ENCODE measurements at regions not wholly inside any gene's neighbourhood (a gene's known extent, or its start where the extent isn't known, plus 50 kb on each side); places are given as distances from the start of the nearest gene placed in this dataset.

- no peaks in the 10 kb centered on the region for H3K9me3 ChIP-seq (ENCODE audit: control insufficient read depth in 1 of 2, low read length in 2 of 2)
- no peak overlapping the region for H3K4me3 ChIP-seq (ENCODE audit: low read depth in 1 of 2, low read length in 2 of 2)
- no peaks in the 10 kb centered on the region for H3K36me3 ChIP-seq (ENCODE audit: control insufficient read depth in 1 of 2, insufficient read depth in 2 of 2, low read length in 2 of 2)
- H3K27ac ChIP-seq (ENCODE audit: low read depth, low read length): no peak overlapping the region
- no peak overlapping the region for H3K9ac ChIP-seq (ENCODE audit: low read depth in 1 of 2, low read length in 2 of 2)
- H3K27me3 ChIP-seq (ENCODE audit: control insufficient read depth in 1 of 2, insufficient read depth in 2 of 2, low read length in 2 of 2): peaks cover 0 to 5% of the 10 kb centered on the region in 2 donors
- H3K4me1 ChIP-seq (ENCODE audit: control insufficient read depth in 1 of 2, insufficient read depth in 2 of 2, low read length in 2 of 2): no peaks in the 10 kb centered on the region
Observed at GRCh38 chr22:48248901-48249455, 1486.5 kb downstream of the TBC1D22A start.

GRCh38 chr22:48247829-48248228 is 1485.4 kb downstream of the TBC1D22A start:
- Histone ChIP-seq H3K27me3 (ENCODE audit: control insufficient read depth in 1 of 2, insufficient read depth in 2 of 2, low read length in 2 of 2) (peaks cover 2 to 5% of the 10 kb centered on the region in 2 donors), H3K9me3 (ENCODE audit: control insufficient read depth in 1 of 2, low read length in 2 of 2) (no peaks in the 10 kb centered on the region), H3K4me1 (ENCODE audit: control insufficient read depth in 1 of 2, insufficient read depth in 2 of 2, low read length in 2 of 2) (no peaks in the 10 kb centered on the region), H3K4me3 (ENCODE audit: low read depth in 1 of 2, low read length in 2 of 2) (no peak overlapping the region), H3K36me3 (ENCODE audit: control insufficient read depth in 1 of 2, insufficient read depth in 2 of 2, low read length in 2 of 2) (no peaks in the 10 kb centered on the region), H3K9ac (ENCODE audit: low read depth in 1 of 2, low read length in 2 of 2) (no peak overlapping the region), H3K27ac (ENCODE audit: low read depth, low read length) (no peak overlapping the region)

- no peaks in the 10 kb centered on the region for H3K36me3 ChIP-seq (ENCODE audit: control insufficient read depth in 1 of 2, insufficient read depth in 2 of 2, low read length in 2 of 2)
- H3K27me3 ChIP-seq (ENCODE audit: control insufficient read depth in 1 of 2, insufficient read depth in 2 of 2, low read length in 2 of 2): peaks cover 0 to 2% of the 10 kb centered on the region in 2 donors
- no peak overlapping the region for H3K27ac ChIP-seq (ENCODE audit: low read depth, low read length)
- H3K9ac ChIP-seq (ENCODE audit: low read depth in 1 of 2, low read length in 2 of 2): no peak overlapping the region
- no peaks in the 10 kb centered on the region for H3K4me1 ChIP-seq (ENCODE audit: control insufficient read depth in 1 of 2, insufficient read depth in 2 of 2, low read length in 2 of 2)
- H3K4me3 ChIP-seq (ENCODE audit: low read depth in 1 of 2, low read length in 2 of 2): no peak overlapping the region
- H3K9me3 ChIP-seq (ENCODE audit: control insufficient read depth in 1 of 2, low read length in 2 of 2): no peaks in the 10 kb centered on the region
Observed at GRCh38 chr22:48245196-48245485, 1482.7 kb downstream of the TBC1D22A start.

GRCh38 chr22:48244388-48245195 is 1482.1 kb downstream of the TBC1D22A start:
- Histone ChIP-seq H3K27me3 (ENCODE audit: control insufficient read depth in 1 of 2, insufficient read depth in 2 of 2, low read length in 2 of 2) (peaks cover 0 to 2% of the 10 kb centered on the region in 2 donors), H3K4me3 (ENCODE audit: low read depth in 1 of 2, low read length in 2 of 2) (no peak overlapping the region)

DNA sequence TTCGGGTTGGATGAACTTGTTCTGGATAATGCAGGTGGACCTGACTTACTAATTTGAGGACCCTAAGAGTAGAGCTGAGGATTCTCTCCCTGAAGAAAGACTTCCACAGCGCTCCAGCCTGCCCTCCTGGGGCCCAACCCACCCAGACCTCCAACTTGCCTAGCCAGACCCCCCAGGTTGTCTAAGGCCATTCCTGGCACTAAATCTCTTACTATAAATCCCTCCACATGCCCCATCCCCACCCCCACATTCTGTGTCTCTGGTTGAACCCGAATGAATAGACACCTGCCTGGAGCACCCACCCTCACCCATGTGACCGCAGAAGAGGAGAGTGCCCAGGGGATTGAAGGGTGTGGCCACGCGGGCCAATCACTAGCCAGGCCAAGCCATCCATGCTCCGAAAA is 1480.0 kb downstream of the TBC1D22A start:
- H3K9me3 ChIP-seq (ENCODE audit: control insufficient read depth in 1 of 2, low read length in 2 of 2): no peaks in the 10 kb centered on the region
- peaks cover 0 to 2% of the 10 kb centered on the region in 2 donors for H3K27me3 ChIP-seq (ENCODE audit: control insufficient read depth in 1 of 2, insufficient read depth in 2 of 2, low read length in 2 of 2)
- no peak overlapping the region for H3K27ac ChIP-seq (ENCODE audit: low read depth, low read length)
- H3K9ac ChIP-seq (ENCODE audit: low read depth in 1 of 2, low read length in 2 of 2): no peak overlapping the region
- H3K4me3 ChIP-seq (ENCODE audit: low read depth in 1 of 2, low read length in 2 of 2): no peak overlapping the region
- no peaks in the 10 kb centered on the region for H3K36me3 ChIP-seq (ENCODE audit: control insufficient read depth in 1 of 2, insufficient read depth in 2 of 2, low read length in 2 of 2)
- H3K4me1 ChIP-seq (ENCODE audit: control insufficient read depth in 1 of 2, insufficient read depth in 2 of 2, low read length in 2 of 2): no peaks in the 10 kb centered on the region

More at GRCh38 chr22:48244388-48245195, 1482.1 kb downstream of the TBC1D22A start:
- no peak overlapping the region for H3K27ac ChIP-seq (ENCODE audit: low read depth, low read length)
- H3K4me1 ChIP-seq (ENCODE audit: control insufficient read depth in 1 of 2, insufficient read depth in 2 of 2, low read length in 2 of 2): no peaks in the 10 kb centered on the region
- H3K9ac ChIP-seq (ENCODE audit: low read depth in 1 of 2, low read length in 2 of 2): no peak overlapping the region
- H3K36me3 ChIP-seq (ENCODE audit: control insufficient read depth in 1 of 2, insufficient read depth in 2 of 2, low read length in 2 of 2): no peaks in the 10 kb centered on the region
- H3K9me3 ChIP-seq (ENCODE audit: control insufficient read depth in 1 of 2, low read length in 2 of 2): no peaks in the 10 kb centered on the region

DNA sequence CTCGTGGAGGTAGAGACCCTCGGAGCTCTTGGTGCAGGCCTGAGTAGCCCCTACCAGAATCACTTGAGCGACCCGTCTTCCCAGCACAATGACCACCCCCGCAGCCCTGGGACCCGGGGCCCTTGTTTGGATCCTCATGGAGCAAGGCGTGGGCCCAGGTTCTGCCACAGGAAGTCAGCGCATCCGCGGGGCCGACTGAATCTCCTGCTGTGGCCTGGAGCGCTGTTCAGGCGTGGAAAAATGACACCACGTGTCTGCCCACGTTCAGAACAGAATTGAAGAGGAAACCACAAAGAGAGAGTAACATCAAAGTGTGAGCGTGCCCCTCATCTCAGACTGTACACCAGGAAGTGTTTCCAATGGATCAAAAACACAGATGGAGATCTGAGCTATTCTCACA is 1479.2 kb downstream of the TBC1D22A start:
- H3K27me3 ChIP-seq (ENCODE audit: control insufficient read depth in 1 of 2, insufficient read depth in 2 of 2, low read length in 2 of 2): peaks cover 0 to 2% of the 10 kb centered on the region in 2 donors
- H3K36me3 ChIP-seq (ENCODE audit: control insufficient read depth in 1 of 2, insufficient read depth in 2 of 2, low read length in 2 of 2): no peaks in the 10 kb centered on the region
- H3K9ac ChIP-seq (ENCODE audit: low read depth in 1 of 2, low read length in 2 of 2): no peak overlapping the region
- H3K27ac ChIP-seq (ENCODE audit: low read depth, low read length): no peak overlapping the region
- H3K4me1 ChIP-seq (ENCODE audit: control insufficient read depth in 1 of 2, insufficient read depth in 2 of 2, low read length in 2 of 2): no peaks in the 10 kb centered on the region
- H3K4me3 ChIP-seq (ENCODE audit: low read depth in 1 of 2, low read length in 2 of 2): no peak overlapping the region
- H3K9me3 ChIP-seq (ENCODE audit: control insufficient read depth in 1 of 2, low read length in 2 of 2): no peaks in the 10 kb centered on the region

DNA sequence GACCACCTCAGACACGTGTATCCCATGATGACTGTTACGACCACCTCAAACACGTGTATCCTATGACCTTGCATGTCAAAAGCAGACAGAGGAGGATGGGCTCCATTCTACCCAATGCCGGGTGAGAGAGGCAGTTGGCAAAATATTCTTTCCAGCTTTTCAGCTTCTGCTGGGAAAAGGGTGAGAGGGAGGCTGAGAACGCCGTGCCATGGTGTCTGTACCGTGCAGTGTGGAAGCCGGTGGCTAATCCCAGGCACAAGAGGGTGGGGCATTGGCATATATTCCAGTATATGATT is 1478.4 kb downstream of the TBC1D22A start:
- Histone ChIP-seq H3K27ac (ENCODE audit: low read depth, low read length) (no peak overlapping the region), H3K4me1 (ENCODE audit: control insufficient read depth in 1 of 2, insufficient read depth in 2 of 2, low read length in 2 of 2) (no peaks in the 10 kb centered on the region), H3K9me3 (ENCODE audit: control insufficient read depth in 1 of 2, low read length in 2 of 2) (no peaks in the 10 kb centered on the region), H3K27me3 (ENCODE audit: control insufficient read depth in 1 of 2, insufficient read depth in 2 of 2, low read length in 2 of 2) (peaks cover 0 to 2% of the 10 kb centered on the region in 2 donors), H3K4me3 (ENCODE audit: low read depth in 1 of 2, low read length in 2 of 2) (no peak overlapping the region), H3K9ac (ENCODE audit: low read depth in 1 of 2, low read length in 2 of 2) (no peak overlapping the region), H3K36me3 (ENCODE audit: control insufficient read depth in 1 of 2, insufficient read depth in 2 of 2, low read length in 2 of 2) (no peaks in the 10 kb centered on the region)

DNA sequence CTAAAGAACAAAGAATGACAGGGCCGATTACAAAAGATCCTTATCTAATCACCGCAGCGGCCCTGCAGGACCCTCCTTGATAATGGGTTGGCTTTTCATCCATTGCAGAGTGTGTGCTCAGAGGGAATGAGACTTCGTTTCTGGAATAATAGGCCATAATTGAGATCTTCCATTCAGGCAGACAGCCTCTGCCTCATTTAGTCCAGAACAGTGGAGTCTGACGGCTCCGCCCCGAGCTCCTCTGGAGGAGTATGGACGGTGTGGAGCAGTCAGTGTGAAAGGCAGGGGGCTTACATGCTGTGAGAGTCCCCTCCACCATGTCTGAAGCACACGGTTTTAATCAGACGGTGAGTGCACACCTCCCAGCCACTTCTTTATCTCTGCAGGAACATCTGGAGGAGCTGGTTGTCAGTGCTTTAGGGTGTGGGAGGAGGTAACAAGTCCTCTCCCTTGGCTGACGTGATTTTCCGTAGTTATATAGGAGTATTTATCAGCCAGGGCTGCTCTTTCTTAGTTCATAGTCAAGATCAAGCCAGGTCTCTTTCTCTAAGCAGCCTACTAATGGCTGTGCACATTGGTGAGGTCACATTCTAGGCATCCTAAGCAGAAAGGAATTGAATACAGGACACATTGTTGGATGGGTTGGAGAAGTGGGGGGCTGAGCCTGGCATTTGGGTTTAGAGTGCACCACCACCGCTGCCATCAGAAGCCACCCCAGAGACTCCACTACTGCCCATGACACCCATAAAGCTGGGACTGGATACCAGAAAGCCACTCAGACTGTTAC is 1477.9 kb downstream of the TBC1D22A start:
- no peaks in the 10 kb centered on the region for H3K9me3 ChIP-seq (ENCODE audit: control insufficient read depth in 1 of 2, low read length in 2 of 2)
- H3K36me3 ChIP-seq (ENCODE audit: control insufficient read depth in 1 of 2, insufficient read depth in 2 of 2, low read length in 2 of 2): no peaks in the 10 kb centered on the region
- H3K9ac ChIP-seq (ENCODE audit: low read depth in 1 of 2, low read length in 2 of 2): no peak overlapping the region
- peaks cover 0 to 2% of the 10 kb centered on the region in 2 donors for H3K27me3 ChIP-seq (ENCODE audit: control insufficient read depth in 1 of 2, insufficient read depth in 2 of 2, low read length in 2 of 2)
- H3K4me3 ChIP-seq (ENCODE audit: low read depth in 1 of 2, low read length in 2 of 2): no peak overlapping the region
- no peaks in the 10 kb centered on the region for H3K4me1 ChIP-seq (ENCODE audit: control insufficient read depth in 1 of 2, insufficient read depth in 2 of 2, low read length in 2 of 2)
- no peak overlapping the region for H3K27ac ChIP-seq (ENCODE audit: low read depth, low read length)

GRCh38 chr22:48239461-48240147 is 1477.2 kb downstream of the TBC1D22A start:
- H3K9me3 ChIP-seq (ENCODE audit: control insufficient read depth in 1 of 2, low read length in 2 of 2): no peaks in the 10 kb centered on the region
- H3K27ac ChIP-seq (ENCODE audit: low read depth, low read length): no peak overlapping the region
- H3K4me3 ChIP-seq (ENCODE audit: low read depth in 1 of 2, low read length in 2 of 2): no peak overlapping the region
- H3K9ac ChIP-seq (ENCODE audit: low read depth in 1 of 2, low read length in 2 of 2): no peak overlapping the region
- H3K27me3 ChIP-seq (ENCODE audit: control insufficient read depth in 1 of 2, insufficient read depth in 2 of 2, low read length in 2 of 2): peaks cover 0 to 2% of the 10 kb centered on the region in 2 donors
- no peaks in the 10 kb centered on the region for H3K4me1 ChIP-seq (ENCODE audit: control insufficient read depth in 1 of 2, insufficient read depth in 2 of 2, low read length in 2 of 2)
- H3K36me3 ChIP-seq (ENCODE audit: control insufficient read depth in 1 of 2, insufficient read depth in 2 of 2, low read length in 2 of 2): no peaks in the 10 kb centered on the region

DNA sequence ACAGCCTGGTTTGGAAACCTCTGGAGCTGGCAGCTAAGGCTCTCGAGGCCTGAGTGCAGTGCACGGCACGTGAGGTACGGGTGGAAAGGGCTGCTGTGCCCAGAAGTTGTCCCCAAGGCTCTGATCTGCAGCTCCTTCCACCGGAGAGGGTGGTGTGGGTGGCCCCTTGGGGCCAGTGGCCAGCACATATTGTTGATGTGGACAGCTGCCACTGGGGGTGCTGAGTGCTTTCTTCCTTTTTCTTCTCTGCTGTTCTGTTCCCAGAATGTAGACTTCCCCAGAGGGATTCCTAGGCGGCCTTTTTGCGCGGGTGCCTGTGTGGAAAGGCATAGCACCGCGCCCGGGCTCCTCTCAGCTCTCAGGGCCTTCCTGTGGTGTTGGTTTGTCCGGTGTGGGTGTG is 1476.5 kb downstream of the TBC1D22A start:
- no peak overlapping the region for H3K27ac ChIP-seq (ENCODE audit: low read depth, low read length)
- H3K9me3 ChIP-seq (ENCODE audit: control insufficient read depth in 1 of 2, low read length in 2 of 2): no peaks in the 10 kb centered on the region
- H3K9ac ChIP-seq (ENCODE audit: low read depth in 1 of 2, low read length in 2 of 2): no peak overlapping the region
- H3K4me1 ChIP-seq (ENCODE audit: control insufficient read depth in 1 of 2, insufficient read depth in 2 of 2, low read length in 2 of 2): no peaks in the 10 kb centered on the region
- no peak overlapping the region for H3K4me3 ChIP-seq (ENCODE audit: low read depth in 1 of 2, low read length in 2 of 2)
- H3K27me3 ChIP-seq (ENCODE audit: control insufficient read depth in 1 of 2, insufficient read depth in 2 of 2, low read length in 2 of 2): peaks cover 0 to 2% of the 10 kb centered on the region in 2 donors
- no peaks in the 10 kb centered on the region for H3K36me3 ChIP-seq (ENCODE audit: control insufficient read depth in 1 of 2, insufficient read depth in 2 of 2, low read length in 2 of 2)

All from duodenal mucosa (tissue), 2 donors.